GM12878 (cell line): ENCODE measurements at regions not wholly inside any gene's neighbourhood (a gene's known extent, or its start where the extent isn't known, plus 50 kb on each side); places are given as distances from the start of the nearest gene placed in this dataset.

Experiments
- ATAC-seq: fragments of 200-7000 bp; cut with Tn5 transposase; 3 replicates; pipeline ENCODE4 v1.9.1; 2020; ENCODE audit warnings: mild to moderate bottlenecking, moderate library complexity
- BruUV-seq: library from RNA; stranded (reverse); fragments of 400-500 nt; replicated peaks from 2 replicates; lab custom pipeline; 2021; lab: Mats Ljungman, UMichigan
- CTCF ChIA-PET: fragments of 300-600 bp; sonication (Branson Sonifier 250); formaldehyde crosslinking; extraction: SDS; loops from one replicate; lab custom pipeline; 2021; ENCODE audit warnings: inconsistent platforms; lab: Yijun Ruan, JAX
- POLR2A ChIA-PET: fragments of 350-600 bp; formaldehyde crosslinking; extraction: SDS; loops from one replicate; lab custom pipeline; 2021; ENCODE audit warnings: inconsistent platforms; lab: Charles Lee
- RAD21 ChIA-PET: fragments of 300-600 bp; sonication (Branson Sonifier 250); formaldehyde crosslinking; loops from one replicate; lab custom pipeline; 2023; ENCODE audit warnings: antibody characterized with exemption; ENCODE audit not compliant: unreplicated experiment; lab: Charles Lee
- SMC1A ChIA-PET: fragments of 300-600 bp; sonication (Branson Sonifier 250); formaldehyde crosslinking; loops from one replicate; lab custom pipeline; 2023; ENCODE audit not compliant: unreplicated experiment, uncharacterized antibody; lab: Charles Lee
- DNase-seq: peaks from one replicate; pipeline ENCODE4 v3.0.0-alpha.2; 2011; ENCODE audit warnings: low read depth, low spot score
- FAIRE-seq: peaks from 3 replicates; lab custom pipeline; 2011; peaks lifted over from hg19 to GRCh38; lab: Jason Lieb, UNC
- H2AFZ ChIP-seq: 2 replicates; pipeline ENCODE4 v1.6.0; 2011; ENCODE audit warnings: low read depth, low read length, control low read depth; ENCODE audit not compliant: control insufficient read depth
- H3K27ac ChIP-seq: 2 replicates; pipeline ENCODE4 v1.5.1; 2011; ENCODE audit warnings: control low read depth; ENCODE audit not compliant: control insufficient read depth, insufficient read depth
- H3K27me3 ChIP-seq, 2 experiments: replicated peaks in 1 of 2; 2 replicates each; pipeline versions ENCODE4 v1.6.0 to v1.6.1; 2011; ENCODE audit warnings: low read length in 1 of 2; ENCODE audit not compliant: control insufficient read depth in 2 of 2, insufficient read depth in 2 of 2
- H3K36me3 ChIP-seq, 2 experiments: 2 replicates each; pipeline ENCODE4 v1.5.1; 2011; ENCODE audit warnings: low read length in 1 of 2; ENCODE audit not compliant: control insufficient read depth in 2 of 2, insufficient read depth in 2 of 2
- H3K4me1 ChIP-seq: 2 replicates; pipeline ENCODE4 v1.6.1; 2011; ENCODE audit warnings: mild to moderate bottlenecking, low read length, moderate library complexity, mixed read lengths; ENCODE audit not compliant: control insufficient read depth, insufficient read depth
- H3K4me2 ChIP-seq: 2 replicates; pipeline ENCODE4 v1.6.0; 2011; ENCODE audit warnings: control low read depth; ENCODE audit not compliant: control insufficient read depth, insufficient read depth
- H3K4me3 ChIP-seq: fragments of 200-600 bp; sonication (generic); 2 replicates; pipeline ENCODE4 v1.5.1; 2016
- H3K79me2 ChIP-seq: 2 replicates; pipeline ENCODE4 v1.6.0; 2011; ENCODE audit warnings: low read length; ENCODE audit not compliant: control insufficient read depth, insufficient read depth
- H3K9ac ChIP-seq: 2 replicates; pipeline ENCODE4 v1.8.0; 2011; ENCODE audit warnings: low read length, control low read depth, mixed read lengths; ENCODE audit not compliant: control insufficient read depth, insufficient read depth
- H3K9me3 ChIP-seq: replicated peaks from 3 replicates; pipeline ENCODE4 v1.5.1; 2011; ENCODE audit warnings: mild to moderate bottlenecking, low read length; ENCODE audit not compliant: control insufficient read depth, insufficient read depth
- H4K20me1 ChIP-seq: 2 replicates; pipeline ENCODE4 v1.6.0; 2011; ENCODE audit not compliant: control insufficient read depth, insufficient read depth
- CREB1 ChIP-seq: IDR thresholded peaks from 2 replicates; pipeline ENCODE4 v1.6.1; 2012; ENCODE audit warnings: low read depth, mild to moderate bottlenecking, inconsistent platforms
- MXI1 ChIP-seq: fragments of 150-350 bp; IDR thresholded peaks from 2 replicates; pipeline ENCODE4 v1.6.1; 2011; ENCODE audit warnings: low read depth, mild to moderate bottlenecking, inconsistent platforms, low read length, improper control_type of control experiment
- NBN ChIP-seq: fragments of 450-650 bp; IDR thresholded peaks from 2 replicates; pipeline ENCODE4 v1.6.1; 2016
- NFIC ChIP-seq: IDR thresholded peaks from 2 replicates; pipeline ENCODE4 v1.6.1; 2012; ENCODE audit warnings: low read depth, mild to moderate bottlenecking, inconsistent platforms, low read length, moderate library complexity
- NR2F1 ChIP-seq: fragments of 450-650 bp; conservative IDR thresholded peaks from 2 replicates; pipeline ENCODE4 v1.6.1; 2017; ENCODE audit warnings: mild to moderate bottlenecking
- RAD51 ChIP-seq: fragments of 450-650 bp; IDR thresholded peaks from 2 replicates; pipeline ENCODE4 v1.6.1; 2016; ENCODE audit warnings: moderate library complexity, mild to moderate bottlenecking, inconsistent platforms
- TCF12 ChIP-seq: IDR thresholded peaks from 2 replicates; pipeline ENCODE4 v1.6.1; 2011; ENCODE audit warnings: low read depth, mild to moderate bottlenecking, low read length
- USF1 ChIP-seq: IDR thresholded peaks from 2 replicates; pipeline ENCODE4 v1.6.1; 2011; ENCODE audit warnings: borderline replicate concordance, low read depth, mild to moderate bottlenecking, moderate library complexity, mixed read lengths, low read length; ENCODE audit not compliant: insufficient read depth; ENCODE audit errors: extremely low read length
- ZBTB33 ChIP-seq: fragments of 450-650 bp; IDR thresholded peaks from 2 replicates; pipeline ENCODE4 v1.6.1; 2017; ENCODE audit warnings: mild to moderate bottlenecking
- ZBTB4 ChIP-seq: fragments of 450-650 bp; formaldehyde crosslinking; IDR thresholded peaks from 2 replicates; pipeline ENCODE4 v1.4.0; 2022; ENCODE audit warnings: mild to moderate bottlenecking, moderate library complexity
- ZSCAN29 ChIP-seq: fragments of 450-650 bp; IDR thresholded peaks from 2 replicates; pipeline ENCODE4 v1.6.1; 2017; ENCODE audit warnings: mild to moderate bottlenecking, moderate library complexity
- in situ Hi-C: fragments of 300-500 bp; cut with MboI; formaldehyde crosslinking; loops from 9 replicates; pipeline ENCODE4 v1.14.3; 2018; ENCODE audit warnings: mixed read lengths
- intact Hi-C: fragments of 100-400 bp; cut with micrococcal nuclease; formaldehyde crosslinking; loops from one replicate; pipeline ENCODE4 v1.14.2; 2022; ENCODE audit not compliant: unreplicated experiment
- TF ChIP-seq, protein P1 (sequence below): fragments of 450-650 bp; IDR thresholded peaks from 2 replicates; pipeline ENCODE4 v1.6.1; 2017; ENCODE audit warnings: mild to moderate bottlenecking, low read depth, inconsistent platforms; ENCODE audit not compliant: poor library complexity, severe bottlenecking

- TF ChIP-seq CREB1 (no peak), ZBTB4 (CRISPR knock-in tag) (no peak)
These were observed 147.4 kb upstream of the PRLR start (continued) for GRCh38 chr5:35377653-35378052.

GRCh38 chr5:35374584-35374983, 144.3 kb upstream of the PRLR start:
- no TSS peak for BruUV-seq
- no peak for DNase-seq
- no peak overlapping the region for H3K4me3 ChIP-seq
- H3K36me3 ChIP-seq = no peaks in the 10 kb centered on the region
- H2AFZ ChIP-seq = no peak overlapping the region
- in situ Hi-C loops (no loop called here), intact Hi-C loops (no loop called here)
- no peak for FAIRE-seq
- no peaks in the 10 kb centered on the region for H3K4me1 ChIP-seq
- no peaks in the 10 kb centered on the region for H3K79me2 ChIP-seq
- H3K27me3 ChIP-seq = no peaks in the 10 kb centered on the region
- no peak overlapping the region for H3K27ac ChIP-seq
- no peaks in the 10 kb centered on the region for H4K20me1 ChIP-seq
- POLR2A ChIA-PET = no interaction called here
- no peaks in the 10 kb centered on the region for H3K9me3 ChIP-seq
- CTCF ChIA-PET = no interaction called here
- ATAC-seq = no peak
- H3K4me2 ChIP-seq = no peak overlapping the region
- SMC1A ChIA-PET = interaction anchor here (1.3 to 2.5 kb wide), 3 partner anchors 9 to 13 kb away, joined by 3 to 14 read pairs (median 4); no protein-coding TSS in a partner anchor
- RAD21 ChIA-PET = no interaction called here
- H3K9ac ChIP-seq = no peak overlapping the region
- TF ChIP-seq ZSCAN29 (no peak), TCF12 (no peak), NFIC (no peak), ZBTB33 (no peak), NR2F1 (no peak), NBN (no peak), USF1 (no peak), MXI1 (no peak), RAD51 (no peak)
- TF ChIP-seq, protein P1, sequence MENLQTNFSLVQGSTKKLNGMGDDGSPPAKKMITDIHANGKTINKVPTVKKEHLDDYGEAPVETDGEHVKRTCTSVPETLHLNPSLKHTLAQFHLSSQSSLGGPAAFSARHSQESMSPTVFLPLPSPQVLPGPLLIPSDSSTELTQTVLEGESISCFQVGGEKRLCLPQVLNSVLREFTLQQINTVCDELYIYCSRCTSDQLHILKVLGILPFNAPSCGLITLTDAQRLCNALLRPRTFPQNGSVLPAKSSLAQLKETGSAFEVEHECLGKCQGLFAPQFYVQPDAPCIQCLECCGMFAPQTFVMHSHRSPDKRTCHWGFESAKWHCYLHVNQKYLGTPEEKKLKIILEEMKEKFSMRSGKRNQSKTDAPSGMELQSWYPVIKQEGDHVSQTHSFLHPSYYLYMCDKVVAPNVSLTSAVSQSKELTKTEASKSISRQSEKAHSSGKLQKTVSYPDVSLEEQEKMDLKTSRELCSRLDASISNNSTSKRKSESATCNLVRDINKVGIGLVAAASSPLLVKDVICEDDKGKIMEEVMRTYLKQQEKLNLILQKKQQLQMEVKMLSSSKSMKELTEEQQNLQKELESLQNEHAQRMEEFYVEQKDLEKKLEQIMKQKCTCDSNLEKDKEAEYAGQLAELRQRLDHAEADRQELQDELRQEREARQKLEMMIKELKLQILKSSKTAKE = no peak
